Stomach (tissue), 4 donors: ENCODE measurements at regions not wholly inside any gene's neighbourhood (a gene's known extent, or its start where the extent isn't known, plus 50 kb on each side); places are given as distances from the start of the nearest gene placed in this dataset.

Experiments used
- POLR2A ChIP-seq, 4 donors: fragments of 450-650 bp; IDR thresholded peaks; one replicate each; pipeline ENCODE4 v1.6.1; 2016; ENCODE audit warnings: antibody characterized with exemption in 4 of 4, control low read depth in 2 of 4, mild to moderate bottlenecking in 1 of 4, moderate library complexity in 1 of 4
- POLR2AphosphoS5 ChIP-seq, 3 donors: sonication (generic); formaldehyde crosslinking; IDR thresholded peaks; one replicate each; pipeline ENCODE4 v1.6.1; 2016; ENCODE audit warnings: antibody characterized with exemption in 3 of 3
- TF ChIP-seq, protein P1 (sequence below), 7 experiments: fragments of 450-650 bp in 4 of 7; fragments of 200-600 bp in 3 of 7; sonication (generic) in 3 of 7; IDR thresholded peaks; one replicate each; pipeline ENCODE4 v1.5.1; 2016 to 2019; ENCODE audit warnings: antibody characterized with exemption in 7 of 7, control low read depth in 2 of 7, mild to moderate bottlenecking in 1 of 7

- TF ChIP-seq POLR2AphosphoS5 (IDR thresholded peaks at IDR 0.05) (no peak), POLR2A (IDR thresholded peaks at IDR 0.05) (no peak)
- TF ChIP-seq, protein P1, sequence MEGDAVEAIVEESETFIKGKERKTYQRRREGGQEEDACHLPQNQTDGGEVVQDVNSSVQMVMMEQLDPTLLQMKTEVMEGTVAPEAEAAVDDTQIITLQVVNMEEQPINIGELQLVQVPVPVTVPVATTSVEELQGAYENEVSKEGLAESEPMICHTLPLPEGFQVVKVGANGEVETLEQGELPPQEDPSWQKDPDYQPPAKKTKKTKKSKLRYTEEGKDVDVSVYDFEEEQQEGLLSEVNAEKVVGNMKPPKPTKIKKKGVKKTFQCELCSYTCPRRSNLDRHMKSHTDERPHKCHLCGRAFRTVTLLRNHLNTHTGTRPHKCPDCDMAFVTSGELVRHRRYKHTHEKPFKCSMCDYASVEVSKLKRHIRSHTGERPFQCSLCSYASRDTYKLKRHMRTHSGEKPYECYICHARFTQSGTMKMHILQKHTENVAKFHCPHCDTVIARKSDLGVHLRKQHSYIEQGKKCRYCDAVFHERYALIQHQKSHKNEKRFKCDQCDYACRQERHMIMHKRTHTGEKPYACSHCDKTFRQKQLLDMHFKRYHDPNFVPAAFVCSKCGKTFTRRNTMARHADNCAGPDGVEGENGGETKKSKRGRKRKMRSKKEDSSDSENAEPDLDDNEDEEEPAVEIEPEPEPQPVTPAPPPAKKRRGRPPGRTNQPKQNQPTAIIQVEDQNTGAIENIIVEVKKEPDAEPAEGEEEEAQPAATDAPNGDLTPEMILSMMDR (IDR thresholded peaks at IDR 0.05) = no peak
Observed at GRCh38 chr15:79154483-79155135, 64.0 kb upstream of the RASGRF1 start.
